CD4-positive, alpha-beta T cell treated with Interleukin-15 for 1 hour (primary cell): ENCODE measurements at regions not wholly inside any gene's neighbourhood (a gene's known extent, or its start where the extent isn't known, plus 50 kb on each side); places are given as distances from the start of the nearest gene placed in this dataset.

ENCODE experiments used
- DNase-seq: peaks from one replicate; pipeline ENCODE4 v3.0.0-alpha.2; 2020

DNA sequence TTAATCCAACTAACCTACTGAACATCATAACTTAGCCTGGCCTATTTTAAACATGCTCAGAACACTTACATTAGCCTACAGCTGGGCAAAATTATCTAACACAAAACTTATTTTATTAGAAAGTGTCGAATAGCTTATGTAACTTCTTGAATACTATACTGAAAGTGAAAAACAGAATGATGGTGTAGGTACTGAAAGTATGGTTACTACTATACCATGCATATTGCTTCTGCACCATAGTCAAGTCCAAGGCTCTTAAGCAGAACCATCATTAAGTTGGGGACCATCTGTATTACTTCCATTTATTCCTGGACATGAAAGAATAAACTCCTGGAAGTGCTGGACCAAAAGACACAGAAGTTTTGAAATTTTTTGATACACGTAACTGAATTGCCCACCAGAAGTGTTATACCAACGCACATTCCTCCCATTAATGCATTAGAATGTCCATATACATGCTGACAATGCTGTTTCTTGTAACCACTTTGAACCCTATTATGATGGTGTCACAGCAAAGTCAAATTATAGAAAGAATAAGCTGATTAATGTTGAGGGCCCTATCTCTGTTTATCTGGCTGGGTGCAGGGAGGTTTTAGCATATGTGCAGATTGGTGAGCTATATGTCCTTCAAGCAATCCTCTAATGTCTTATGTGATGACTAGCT lies 375.7 kb downstream of the ACTL7B start:
- no peak for DNase-seq

- no peak for DNase-seq
Observed at GRCh38 chr9:108478431-108479332, 377.1 kb downstream of the ACTL7B start.

DNA sequence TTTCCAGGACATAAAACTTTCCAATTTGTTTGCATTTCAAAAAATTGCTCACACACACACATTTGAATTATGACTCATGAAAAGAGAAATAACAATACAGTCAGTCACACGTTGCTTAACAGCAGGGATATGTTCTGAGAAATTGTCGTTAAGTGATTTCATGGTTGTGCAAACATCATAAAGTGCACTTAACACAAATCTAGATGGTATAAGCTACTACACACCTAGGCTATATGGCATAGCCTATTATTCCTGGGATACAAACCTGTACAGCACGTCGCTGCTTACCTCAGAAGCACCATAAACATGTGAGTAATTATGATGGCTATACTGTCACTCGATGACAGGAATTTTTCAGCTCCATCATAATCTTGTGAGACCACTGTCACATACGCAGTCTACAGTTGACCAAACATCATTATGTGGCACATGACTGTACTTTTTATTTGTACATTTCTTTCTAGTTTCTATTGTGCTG lies 378.2 kb downstream of the ACTL7B start:
- no peak for DNase-seq

GRCh38 chr9:108476574-108476973 lies 379.2 kb downstream of the ACTL7B start:
- no peak for DNase-seq

- DNase-seq = no peak
Observed at GRCh38 chr9:108475813-108476212, 380.0 kb downstream of the ACTL7B start.

DNA sequence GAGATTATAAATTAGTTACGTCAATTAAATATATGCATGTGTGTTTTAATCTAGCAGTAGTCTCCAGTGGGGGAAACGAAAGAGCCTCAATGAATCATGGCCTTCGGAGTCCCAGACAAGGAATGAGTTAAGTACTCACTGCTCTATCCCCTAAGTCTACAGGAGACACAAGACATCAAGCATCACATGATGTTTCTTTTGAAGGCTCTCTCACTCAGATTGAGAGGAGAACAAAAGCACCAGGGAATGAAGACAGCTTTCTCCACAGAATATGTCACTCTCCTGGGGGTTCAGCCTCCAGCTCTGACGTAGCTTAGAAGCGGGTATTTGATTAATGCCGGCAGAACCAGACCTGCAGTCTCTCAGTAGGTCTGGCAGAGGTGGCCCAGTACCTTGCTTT lies 381.4 kb downstream of the ACTL7B start:
- DNase-seq = no peak

GRCh38 chr9:108473209-108474112 lies 382.3 kb downstream of the ACTL7B start:
- no peak for DNase-seq

GRCh38 chr9:108469654-108470053 lies 386.1 kb downstream of the ACTL7B start:
- peak; percentile 48 for DNase-seq

DNA sequence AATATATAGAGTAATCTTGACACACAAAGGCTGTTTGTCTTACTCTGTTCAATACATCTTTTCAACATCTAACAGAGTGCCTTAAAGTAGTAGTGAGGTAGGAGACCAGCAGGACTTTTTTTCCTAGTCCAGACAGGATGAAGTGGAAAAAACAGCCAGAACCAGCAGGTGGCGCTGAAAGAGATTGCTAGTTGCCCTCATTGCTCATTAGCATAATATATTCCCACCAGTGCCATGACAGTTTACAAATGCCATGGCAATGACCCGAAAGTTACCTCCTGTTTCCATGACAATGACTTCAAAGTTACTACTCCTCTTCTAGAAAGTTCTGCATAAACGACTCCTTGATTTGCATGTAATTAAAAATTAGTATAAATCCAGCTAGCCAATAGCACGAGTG lies 387.4 kb downstream of the ACTL7B start:
- no peak for DNase-seq

- DNase-seq = no peak
Observed at GRCh38 chr9:108467653-108468324, 388.0 kb downstream of the ACTL7B start.

DNA sequence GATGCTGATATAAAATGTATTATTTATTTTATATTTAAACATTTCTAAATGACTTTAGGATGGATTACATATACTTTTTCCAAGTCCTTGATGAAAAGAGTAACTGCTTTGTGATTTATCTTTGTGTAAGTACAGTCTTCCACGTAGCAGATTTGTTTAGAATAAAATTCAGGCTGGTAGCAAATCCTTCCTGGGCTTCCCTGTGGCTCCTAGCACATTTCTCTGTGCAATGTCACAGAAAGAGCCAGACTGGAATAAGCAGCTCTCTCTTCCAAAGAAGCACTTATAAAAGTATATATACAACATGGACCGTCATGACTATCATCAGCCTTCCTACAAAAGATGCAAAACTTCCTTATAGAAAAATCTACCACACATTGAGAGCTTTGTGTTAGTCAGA lies 388.6 kb downstream of the ACTL7B start:
- no peak for DNase-seq

DNA sequence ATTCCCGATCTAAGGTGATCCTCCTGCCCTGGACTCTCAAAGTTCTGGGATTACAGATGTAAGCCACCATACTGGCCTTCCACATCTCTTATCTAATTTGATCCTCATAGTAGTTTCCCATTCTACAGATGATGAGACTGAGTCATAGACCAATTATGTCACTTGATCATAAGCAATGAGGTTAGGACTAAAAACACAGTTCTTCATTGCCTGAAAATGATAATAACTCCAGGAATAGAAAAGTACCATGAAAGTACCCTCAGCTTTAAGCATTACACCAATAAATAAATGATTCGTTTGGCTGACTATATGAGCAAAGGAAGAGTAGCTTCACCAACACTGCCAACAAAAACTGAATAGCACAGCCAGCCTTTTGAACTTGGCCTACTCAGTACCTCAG lies 389.5 kb downstream of the ACTL7B start:
- DNase-seq = no peak

GRCh38 chr9:108463932-108464606 lies 391.7 kb downstream of the ACTL7B start:
- DNase-seq = no peak

DNA sequence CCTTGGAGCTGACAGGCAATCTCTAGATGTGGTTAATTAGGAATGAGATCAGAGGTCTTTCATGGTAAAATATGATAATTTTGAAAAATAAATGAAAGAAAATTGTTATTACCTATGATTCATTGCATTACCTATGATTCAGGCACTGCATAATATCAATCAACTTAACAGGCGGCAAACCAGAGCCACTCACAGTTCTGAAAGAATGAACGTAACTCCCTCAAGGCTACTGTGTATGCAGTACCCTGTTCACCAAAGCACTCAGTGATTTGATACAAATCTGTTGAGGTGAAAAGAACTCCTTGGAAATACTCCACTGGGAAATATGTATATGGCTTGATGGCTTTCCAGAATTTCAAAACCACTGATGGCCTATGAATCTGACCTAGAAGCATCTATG lies 398.9 kb downstream of the ACTL7B start:
- no peak for DNase-seq

- DNase-seq = no peak
Observed at GRCh38 chr9:108445431-108446071, 410.2 kb downstream of the ACTL7B start.

DNA sequence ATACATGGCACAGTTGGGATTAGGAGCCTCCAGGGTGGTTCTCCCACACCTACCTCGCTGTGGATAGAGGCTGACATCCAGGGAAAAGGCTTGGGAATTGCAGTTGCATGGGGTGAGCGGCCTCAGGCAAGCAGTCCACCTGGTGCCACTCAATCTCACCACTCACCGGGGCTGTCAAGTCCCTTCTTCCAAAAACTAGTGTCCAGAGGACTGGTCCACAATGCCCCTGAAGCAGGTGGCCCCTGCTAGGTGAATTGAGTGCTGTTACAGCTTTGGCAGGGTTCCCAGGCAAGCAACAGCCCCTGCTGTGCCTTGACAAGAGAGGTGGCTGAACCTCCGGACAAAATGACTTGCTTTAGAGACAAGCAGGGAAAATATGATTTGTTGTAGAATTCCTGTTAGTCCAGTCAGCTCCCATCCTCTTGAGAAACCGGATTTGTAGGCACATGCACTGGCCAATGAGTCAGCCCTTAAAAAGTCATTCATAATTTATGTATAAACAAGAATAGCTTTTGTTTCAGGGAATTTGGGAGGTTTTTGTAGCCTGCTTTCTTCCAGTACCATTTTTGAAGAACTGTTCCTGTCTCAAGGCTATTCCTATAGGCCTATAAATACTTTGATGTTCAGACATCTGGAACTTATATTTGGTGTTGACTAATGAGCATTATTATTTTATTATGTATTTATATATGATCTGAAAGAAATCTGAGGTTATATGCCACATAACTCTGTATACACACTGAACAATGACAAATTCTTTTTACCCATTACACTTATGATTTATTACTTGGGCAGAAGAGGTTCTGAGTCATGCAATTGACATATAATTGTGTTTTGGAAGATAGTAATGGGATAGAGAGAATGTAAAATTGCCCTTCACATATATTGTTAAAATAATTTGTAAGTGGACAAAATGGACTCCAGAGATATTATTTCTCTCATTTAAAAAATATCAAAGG lies 411.1 kb downstream of the ACTL7B start:
- DNase-seq = no peak

DNA sequence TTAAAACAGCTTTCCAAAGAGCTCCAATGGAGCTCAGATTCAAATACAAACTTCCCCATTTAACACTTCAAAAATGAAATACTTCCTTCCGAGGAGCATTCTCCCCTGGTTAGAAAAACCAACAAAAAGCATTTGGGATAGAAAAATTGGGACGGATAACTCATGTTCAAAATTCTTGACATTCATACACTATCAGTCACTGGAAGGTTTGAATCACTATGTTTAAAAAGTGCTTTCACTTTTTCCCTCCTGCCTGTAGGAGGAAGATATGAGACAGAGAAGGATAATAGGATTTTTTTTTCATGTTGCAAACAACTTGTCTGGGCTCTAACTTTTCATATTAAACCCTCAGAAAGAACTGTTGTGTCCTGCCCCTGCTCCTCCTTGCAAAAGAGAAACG lies 412.0 kb downstream of the ACTL7B start:
- DNase-seq = no peak

- no peak for DNase-seq
Observed at GRCh38 chr9:108443019-108443633, 412.7 kb downstream of the ACTL7B start.

- DNase-seq = no peak
Observed at GRCh38 chr9:108442627-108443018, 413.2 kb downstream of the ACTL7B start.

GRCh38 chr9:108441726-108442125 lies 414.1 kb downstream of the ACTL7B start:
- no peak for DNase-seq
